ENCODE measurements at regions not wholly inside any gene's neighbourhood (a gene's known extent, or its start where the extent isn't known, plus 50 kb on each side); places are given as distances from the start of the nearest gene placed in this dataset.

- TF ChIP-seq CTCF (IDR thresholded peaks at IDR 0.05): no peak
- no peak for TF ChIP-seq EZH2 (IDR thresholded peaks at IDR 0.05; ENCODE audit: borderline replicate concordance, insufficient read depth, low read depth, low read length, poor library complexity, severe bottlenecking)
These were observed 158.0 kb upstream of the KLF6 start for GRCh38 chr10:3942937-3943489.

All from B cell (primary cell).